GM06990 (cell line): ENCODE measurements at regions not wholly inside any gene's neighbourhood (a gene's known extent, or its start where the extent isn't known, plus 50 kb on each side); places are given as distances from the start of the nearest gene placed in this dataset.

Experiments
- DNase-seq: peaks from one replicate; pipeline ENCODE4 v3.0.0-alpha.2; 2011; ENCODE audit not compliant: insufficient read length; ENCODE audit errors: extremely low read depth
- H3K27me3 ChIP-seq: replicated peaks from 2 replicates; pipeline ENCODE4 v1.6.0; 2011; ENCODE audit warnings: low read length; ENCODE audit not compliant: control insufficient read depth, insufficient read depth
- H3K36me3 ChIP-seq: 2 replicates; pipeline ENCODE4 v1.5.1; 2011; ENCODE audit warnings: low read length; ENCODE audit not compliant: control insufficient read depth, insufficient read depth
- H3K4me3 ChIP-seq: replicated peaks from 2 replicates; pipeline ENCODE4 v1.5.1; 2011; ENCODE audit warnings: low read depth, mild to moderate bottlenecking, control low read depth, low read length
- CTCF ChIP-seq: IDR thresholded peaks from 2 replicates; pipeline ENCODE4 v1.5.1; 2011; ENCODE audit warnings: low read length, control low read depth, mild to moderate bottlenecking, inconsistent platforms; ENCODE audit not compliant: insufficient read depth, poor library complexity, severe bottlenecking

GRCh38 chr3:30263925-30264313 is 342.5 kb upstream of the TGFBR2 start:
- no peaks in the 10 kb centered on the region; the same call in 1 of the 2 replicates for H3K27me3 ChIP-seq
- TF ChIP-seq CTCF = peak; percentile 19
- H3K36me3 ChIP-seq = no peaks in the 10 kb centered on the region

GRCh38 chr3:30266524-30266923 is 339.9 kb upstream of the TGFBR2 start:
- no peak overlapping the region for H3K4me3 ChIP-seq
- H3K36me3 ChIP-seq = no peaks in the 10 kb centered on the region
- DNase-seq = no peak
- no peak for TF ChIP-seq CTCF
- H3K27me3 ChIP-seq = no peaks in the 10 kb centered on the region; the same call in 1 of the 2 replicates

More at GRCh38 chr3:30263925-30264313, 342.5 kb upstream of the TGFBR2 start:
- no peak for DNase-seq
- no peak overlapping the region for H3K4me3 ChIP-seq

- no peaks in the 10 kb centered on the region for H3K27me3 ChIP-seq
- H3K4me3 ChIP-seq = no peak overlapping the region
- DNase-seq = no peak
- H3K36me3 ChIP-seq = no peaks in the 10 kb centered on the region
- TF ChIP-seq CTCF = no peak
These were observed 338.1 kb upstream of the TGFBR2 start for GRCh38 chr3:30268288-30268687.

- Histone ChIP-seq H3K27me3 (no peaks in the 10 kb centered on the region), H3K36me3 (no peaks in the 10 kb centered on the region), H3K4me3 (no peak overlapping the region)
- peak; percentile 7 for DNase-seq
- no peak for TF ChIP-seq CTCF
These were observed 336.5 kb upstream of the TGFBR2 start for GRCh38 chr3:30269751-30270445.

GRCh38 chr3:30271781-30272180 is 334.6 kb upstream of the TGFBR2 start:
- Histone ChIP-seq H3K4me3 (no peak overlapping the region), H3K36me3 (no peaks in the 10 kb centered on the region), H3K27me3 (no peaks in the 10 kb centered on the region)
- TF ChIP-seq CTCF = no peak
- DNase-seq = no peak
